GM12878 (cell line): ENCODE measurements at regions not wholly inside any gene's neighbourhood (a gene's known extent, or its start where the extent isn't known, plus 50 kb on each side); places are given as distances from the start of the nearest gene placed in this dataset.

Source experiments
- ATAC-seq: fragments of 200-7000 bp; cut with Tn5 transposase; 3 replicates; pipeline ENCODE4 v1.9.1; 2020; ENCODE audit warnings: mild to moderate bottlenecking, moderate library complexity
- BruUV-seq: library from RNA; stranded (reverse); fragments of 400-500 nt; replicated peaks from 2 replicates; lab custom pipeline; 2021; lab: Mats Ljungman, UMichigan
- CTCF ChIA-PET: fragments of 300-600 bp; sonication (Branson Sonifier 250); formaldehyde crosslinking; extraction: SDS; loops from one replicate; lab custom pipeline; 2021; ENCODE audit warnings: inconsistent platforms; lab: Yijun Ruan, JAX
- POLR2A ChIA-PET: fragments of 350-600 bp; formaldehyde crosslinking; extraction: SDS; loops from one replicate; lab custom pipeline; 2021; ENCODE audit warnings: inconsistent platforms; lab: Charles Lee
- RAD21 ChIA-PET: fragments of 300-600 bp; sonication (Branson Sonifier 250); formaldehyde crosslinking; loops from one replicate; lab custom pipeline; 2023; ENCODE audit warnings: antibody characterized with exemption; ENCODE audit not compliant: unreplicated experiment; lab: Charles Lee
- SMC1A ChIA-PET: fragments of 300-600 bp; sonication (Branson Sonifier 250); formaldehyde crosslinking; loops from one replicate; lab custom pipeline; 2023; ENCODE audit not compliant: unreplicated experiment, uncharacterized antibody; lab: Charles Lee
- DNase-seq: peaks from one replicate; pipeline ENCODE4 v3.0.0-alpha.2; 2011; ENCODE audit warnings: low read depth, low spot score
- FAIRE-seq: peaks from 3 replicates; lab custom pipeline; 2011; peaks lifted over from hg19 to GRCh38; lab: Jason Lieb, UNC
- H2AFZ ChIP-seq: 2 replicates; pipeline ENCODE4 v1.6.0; 2011; ENCODE audit warnings: low read depth, low read length, control low read depth; ENCODE audit not compliant: control insufficient read depth
- H3K27ac ChIP-seq: 2 replicates; pipeline ENCODE4 v1.5.1; 2011; ENCODE audit warnings: control low read depth; ENCODE audit not compliant: control insufficient read depth, insufficient read depth
- H3K27me3 ChIP-seq, 2 experiments: replicated peaks in 1 of 2; 2 replicates each; pipeline versions ENCODE4 v1.6.0 to v1.6.1; 2011; ENCODE audit warnings: low read length in 1 of 2; ENCODE audit not compliant: control insufficient read depth in 2 of 2, insufficient read depth in 2 of 2
- H3K36me3 ChIP-seq, 2 experiments: 2 replicates each; pipeline ENCODE4 v1.5.1; 2011; ENCODE audit warnings: low read length in 1 of 2; ENCODE audit not compliant: control insufficient read depth in 2 of 2, insufficient read depth in 2 of 2
- H3K4me1 ChIP-seq: 2 replicates; pipeline ENCODE4 v1.6.1; 2011; ENCODE audit warnings: mild to moderate bottlenecking, low read length, moderate library complexity, mixed read lengths; ENCODE audit not compliant: control insufficient read depth, insufficient read depth
- H3K4me2 ChIP-seq: 2 replicates; pipeline ENCODE4 v1.6.0; 2011; ENCODE audit warnings: control low read depth; ENCODE audit not compliant: control insufficient read depth, insufficient read depth
- H3K4me3 ChIP-seq: fragments of 200-600 bp; sonication (generic); 2 replicates; pipeline ENCODE4 v1.5.1; 2016
- H3K79me2 ChIP-seq: 2 replicates; pipeline ENCODE4 v1.6.0; 2011; ENCODE audit warnings: low read length; ENCODE audit not compliant: control insufficient read depth, insufficient read depth
- H3K9ac ChIP-seq: 2 replicates; pipeline ENCODE4 v1.8.0; 2011; ENCODE audit warnings: low read length, control low read depth, mixed read lengths; ENCODE audit not compliant: control insufficient read depth, insufficient read depth
- H3K9me3 ChIP-seq: replicated peaks from 3 replicates; pipeline ENCODE4 v1.5.1; 2011; ENCODE audit warnings: mild to moderate bottlenecking, low read length; ENCODE audit not compliant: control insufficient read depth, insufficient read depth
- H4K20me1 ChIP-seq: 2 replicates; pipeline ENCODE4 v1.6.0; 2011; ENCODE audit not compliant: control insufficient read depth, insufficient read depth
- BMI1 ChIP-seq: fragments of 450-650 bp; IDR thresholded peaks from 2 replicates; pipeline ENCODE4 v1.6.1; 2016; ENCODE audit warnings: mild to moderate bottlenecking, moderate library complexity, borderline replicate concordance
- EP300 ChIP-seq, 2 experiments: fragments of 150-350 bp in 1 of 2; IDR thresholded peaks; 2 replicates each; pipeline ENCODE4 v1.6.1; 2011 to 2012; ENCODE audit warnings: low read depth in 2 of 2, low read length in 2 of 2, borderline replicate concordance in 1 of 2, improper control_type of control experiment in 1 of 2, inconsistent platforms in 1 of 2; ENCODE audit not compliant: control insufficient read depth in 1 of 2
- FOS ChIP-seq: IDR thresholded peaks from 3 replicates; pipeline ENCODE4 v1.6.1; 2011; ENCODE audit warnings: borderline replicate concordance; ENCODE audit not compliant: insufficient read length; ENCODE audit errors: extremely low read depth
- HDAC6 ChIP-seq: fragments of 200-600 bp; sonication (generic); IDR thresholded peaks from one replicate; pipeline ENCODE4 v1.8.0; 2017; ENCODE audit warnings: antibody characterized with exemption; ENCODE audit not compliant: unreplicated experiment
- NFXL1 ChIP-seq: fragments of 450-650 bp; IDR thresholded peaks from 2 replicates; pipeline ENCODE4 v1.6.1; 2017; ENCODE audit warnings: antibody characterized with exemption, mild to moderate bottlenecking, borderline replicate concordance
- NFYB ChIP-seq: IDR thresholded peaks from 2 replicates; pipeline ENCODE4 v1.6.1; 2011; ENCODE audit warnings: low read depth, mild to moderate bottlenecking, low read length, improper control_type of control experiment, moderate library complexity; ENCODE audit not compliant: insufficient read depth
- NR2C2 ChIP-seq: IDR thresholded peaks from 2 replicates; pipeline ENCODE4 v1.6.1; 2011; ENCODE audit warnings: borderline replicate concordance, low read depth; ENCODE audit not compliant: control insufficient read depth, insufficient read length
- RCOR1 ChIP-seq: conservative IDR thresholded peaks from 2 replicates; pipeline ENCODE4 v1.6.1; 2012; ENCODE audit warnings: low read depth, low read length, improper control_type of control experiment
- SMARCA5 ChIP-seq: fragments of 450-650 bp; IDR thresholded peaks from 2 replicates; pipeline ENCODE4 v1.6.1; 2017; ENCODE audit warnings: mild to moderate bottlenecking
- STAT1 ChIP-seq: fragments of 450-650 bp; conservative IDR thresholded peaks from 2 replicates; pipeline ENCODE4 v1.6.1; 2014; ENCODE audit warnings: antibody characterized with exemption, mild to moderate bottlenecking
- TARDBP ChIP-seq: IDR thresholded peaks from 2 replicates; pipeline ENCODE4 v1.6.1; 2016; ENCODE audit warnings: borderline replicate concordance
- YY1 ChIP-seq: IDR thresholded peaks from 2 replicates; pipeline ENCODE4 v1.6.1; 2011; ENCODE audit warnings: low read depth, mild to moderate bottlenecking, low read length
- in situ Hi-C: fragments of 300-500 bp; cut with MboI; formaldehyde crosslinking; loops from 9 replicates; pipeline ENCODE4 v1.14.3; 2018; ENCODE audit warnings: mixed read lengths
- intact Hi-C: fragments of 100-400 bp; cut with micrococcal nuclease; formaldehyde crosslinking; loops from one replicate; pipeline ENCODE4 v1.14.2; 2022; ENCODE audit not compliant: unreplicated experiment
- TF ChIP-seq, protein P1 (sequence below): IDR thresholded peaks from 2 replicates; pipeline ENCODE4 v1.6.1; 2012; ENCODE audit warnings: low read depth, low read length, improper control_type of control experiment
- TF ChIP-seq, protein P2 (sequence below): fragments of 450-650 bp; IDR thresholded peaks from 2 replicates; pipeline ENCODE4 v1.6.1; 2014; ENCODE audit warnings: mild to moderate bottlenecking
- TF ChIP-seq, protein P3 (sequence below): IDR thresholded peaks from 2 replicates; pipeline ENCODE4 v1.6.1; 2011; ENCODE audit warnings: borderline replicate concordance, low read depth, mild to moderate bottlenecking, moderate library complexity, mixed read lengths, low read length; ENCODE audit not compliant: insufficient read depth; ENCODE audit errors: extremely low read length

DNA sequence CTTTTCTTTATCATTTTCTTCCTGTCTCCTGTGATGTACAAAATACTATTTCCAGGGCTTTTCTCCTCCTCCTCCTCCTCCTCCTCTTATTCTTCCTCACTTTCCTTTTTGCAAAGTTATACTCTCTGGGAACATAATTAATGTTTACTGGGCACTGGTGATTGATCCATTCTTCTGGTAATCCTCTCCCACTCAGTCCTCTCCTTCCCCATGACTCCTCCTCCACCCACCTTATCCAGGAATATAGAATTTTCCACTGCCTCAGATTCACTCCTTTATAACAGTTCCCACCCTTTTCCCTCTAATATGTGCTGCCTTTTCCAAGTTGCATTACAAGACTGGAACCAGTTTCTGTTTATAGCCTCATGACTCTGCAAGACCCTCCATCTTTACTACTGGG, 62.5 kb upstream of the IYD start:
- H3K27me3 ChIP-seq = no peaks in the 10 kb centered on the region
- no peak for DNase-seq
- H3K79me2 ChIP-seq = no peaks in the 10 kb centered on the region
- H3K4me3 ChIP-seq = no peak overlapping the region
- TF ChIP-seq STAT1 = no peak
- TF ChIP-seq, protein P1, sequence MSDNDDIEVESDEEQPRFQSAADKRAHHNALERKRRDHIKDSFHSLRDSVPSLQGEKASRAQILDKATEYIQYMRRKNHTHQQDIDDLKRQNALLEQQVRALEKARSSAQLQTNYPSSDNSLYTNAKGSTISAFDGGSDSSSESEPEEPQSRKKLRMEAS = no peak
- no peak for TF ChIP-seq NFXL1
- TF ChIP-seq, protein P2, sequence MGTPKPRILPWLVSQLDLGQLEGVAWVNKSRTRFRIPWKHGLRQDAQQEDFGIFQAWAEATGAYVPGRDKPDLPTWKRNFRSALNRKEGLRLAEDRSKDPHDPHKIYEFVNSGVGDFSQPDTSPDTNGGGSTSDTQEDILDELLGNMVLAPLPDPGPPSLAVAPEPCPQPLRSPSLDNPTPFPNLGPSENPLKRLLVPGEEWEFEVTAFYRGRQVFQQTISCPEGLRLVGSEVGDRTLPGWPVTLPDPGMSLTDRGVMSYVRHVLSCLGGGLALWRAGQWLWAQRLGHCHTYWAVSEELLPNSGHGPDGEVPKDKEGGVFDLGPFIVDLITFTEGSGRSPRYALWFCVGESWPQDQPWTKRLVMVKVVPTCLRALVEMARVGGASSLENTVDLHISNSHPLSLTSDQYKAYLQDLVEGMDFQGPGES = no peak
- no peak for TF ChIP-seq BMI1
- TF ChIP-seq SMARCA5 = no peak
- TF ChIP-seq RCOR1 = no peak
- no peak for TF ChIP-seq EP300 (IDR thresholded peaks at IDR 0.05; ENCODE audit: borderline replicate concordance in 1 of 2, control insufficient read depth in 1 of 2, low read depth in 2 of 2, low read length in 2 of 2)
- TF ChIP-seq NR2C2 = no peak
- no peak for TF ChIP-seq HDAC6
- no peak for TF ChIP-seq NFYB
- TF ChIP-seq FOS = no peak
- TF ChIP-seq TARDBP = no peak
- TF ChIP-seq YY1 = no peak
- TF ChIP-seq, protein P3, sequence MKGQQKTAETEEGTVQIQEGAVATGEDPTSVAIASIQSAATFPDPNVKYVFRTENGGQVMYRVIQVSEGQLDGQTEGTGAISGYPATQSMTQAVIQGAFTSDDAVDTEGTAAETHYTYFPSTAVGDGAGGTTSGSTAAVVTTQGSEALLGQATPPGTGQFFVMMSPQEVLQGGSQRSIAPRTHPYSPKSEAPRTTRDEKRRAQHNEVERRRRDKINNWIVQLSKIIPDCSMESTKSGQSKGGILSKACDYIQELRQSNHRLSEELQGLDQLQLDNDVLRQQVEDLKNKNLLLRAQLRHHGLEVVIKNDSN = no peak
- TF ChIP-seq, all 136 proteins: peak for 0
- in situ Hi-C loops = no loop called here
- ChIA-PET RAD21 (no interaction called here), CTCF (interaction anchor here (0.5 kb wide), 1 partner anchor 1366 kb away, joined by 3 read pairs; no protein-coding TSS in a partner anchor), POLR2A (no interaction called here), SMC1A (no interaction called here)
- Histone ChIP-seq H3K9ac (no peak overlapping the region), H3K36me3 (no peaks in the 10 kb centered on the region), H3K27ac (no peak overlapping the region), H3K4me1 (no peaks in the 10 kb centered on the region), H3K4me2 (no peak overlapping the region), H4K20me1 (no peaks in the 10 kb centered on the region), H2AFZ (no peak overlapping the region), H3K9me3 (no peaks in the 10 kb centered on the region)
- FAIRE-seq (no peak), ATAC-seq (no peak)
- intact Hi-C loops = no loop called here
- BruUV-seq = no TSS peak
